WTC11 (cell line): ENCODE measurements at regions not wholly inside any gene's neighbourhood (a gene's known extent, or its start where the extent isn't known, plus 50 kb on each side); places are given as distances from the start of the nearest gene placed in this dataset.

Experiments used
- ATAC-seq: fragments of 200-7000 bp; cut with Tn5 transposase; 2 replicates; pipeline ENCODE4 v1.10.0; 2021; ENCODE audit warnings: mild to moderate bottlenecking, moderate library complexity
- CTCF ChIA-PET: fragments of 300-600 bp; sonication (Branson Sonifier 250); formaldehyde crosslinking; loops from one replicate; lab custom pipeline; 2021; ENCODE audit warnings: antibody characterized with exemption; lab: Charles Lee
- POLR2A ChIA-PET: fragments of 350-600 bp; sonication (Branson Sonifier 250); formaldehyde crosslinking; loops from one replicate; lab custom pipeline; 2021; ENCODE audit warnings: antibody characterized with exemption; lab: Charles Lee
- DNase-seq: peaks from one replicate; pipeline ENCODE4 v3.0.0; 2021; ENCODE audit warnings: low spot score
- H3K27ac Mint-ChIP-seq: 2 replicates; pipeline ENCODE4 v1.8.0; 2021; ENCODE audit warnings: mixed read lengths
- H3K27me3 Mint-ChIP-seq: 2 replicates; pipeline ENCODE4 v1.8.0; 2021; ENCODE audit warnings: low read depth, mild to moderate bottlenecking, moderate library complexity, mixed read lengths
- H3K36me3 Mint-ChIP-seq: 2 replicates; pipeline ENCODE4 v1.8.0; 2021; ENCODE audit warnings: mixed read lengths
- H3K4me1 Mint-ChIP-seq: 2 replicates; pipeline ENCODE4 v1.8.0; 2022; ENCODE audit warnings: mixed read lengths
- H3K4me3 Mint-ChIP-seq: 2 replicates; pipeline ENCODE4 v1.8.0; 2021; ENCODE audit warnings: mild to moderate bottlenecking, moderate library complexity, mixed read lengths
- H3K9me3 Mint-ChIP-seq: 2 replicates; pipeline ENCODE4 v1.8.0; 2021; ENCODE audit warnings: mixed read lengths
- ATF6 ChIP-seq: sonication (generic); formaldehyde crosslinking; IDR thresholded peaks from 2 replicates; pipeline ENCODE4 v1.8.1; 2023; ENCODE audit warnings: mild to moderate bottlenecking, missing genetic modification reagents
- CDX4 ChIP-seq: fragments of 250-450 bp; sonication (Bioruptor Pico); IDR thresholded peaks from 2 replicates; pipeline ENCODE4 v1.9.0; 2021; ENCODE audit warnings: moderate library complexity, mild to moderate bottlenecking, inconsistent platforms, borderline replicate concordance
- E2F4 ChIP-seq: sonication (generic); formaldehyde crosslinking; IDR thresholded peaks from 2 replicates; pipeline ENCODE4 v1.8.1; 2022; ENCODE audit warnings: low read depth, mild to moderate bottlenecking, moderate library complexity, missing genetic modification reagents, borderline replicate concordance
- E2F5 ChIP-seq: sonication (generic); formaldehyde crosslinking; IDR thresholded peaks from 2 replicates; pipeline ENCODE4 v1.8.1; 2022; ENCODE audit warnings: mild to moderate bottlenecking, moderate library complexity, missing genetic modification reagents
- EMX1 ChIP-seq: fragments of 250-450 bp; sonication (Bioruptor Pico); IDR thresholded peaks from 2 replicates; pipeline ENCODE4 v1.8.0; 2021; ENCODE audit warnings: mild to moderate bottlenecking
- FOXK1 ChIP-seq: sonication (generic); formaldehyde crosslinking; IDR thresholded peaks from 2 replicates; pipeline ENCODE4 v1.8.0; 2022; ENCODE audit warnings: mild to moderate bottlenecking, moderate library complexity, missing genetic modification reagents
- JUN ChIP-seq: sonication (generic); formaldehyde crosslinking; IDR thresholded peaks from 2 replicates; pipeline ENCODE4 v1.8.0; 2023; ENCODE audit warnings: mild to moderate bottlenecking, missing genetic modification reagents
- NFATC4 ChIP-seq: fragments of 250-450 bp; sonication (Bioruptor Pico); IDR thresholded peaks from 2 replicates; pipeline ENCODE4 v1.9.0; 2021; ENCODE audit warnings: mild to moderate bottlenecking
- NR3C1 ChIP-seq: sonication (generic); formaldehyde crosslinking; conservative IDR thresholded peaks from 2 replicates; pipeline ENCODE4 v1.8.1; 2023; ENCODE audit warnings: low read depth, mild to moderate bottlenecking, missing genetic modification reagents
- PRRX2 ChIP-seq: fragments of 250-450 bp; sonication (Bioruptor Pico); IDR thresholded peaks from 2 replicates; pipeline ENCODE4 v1.8.0; 2021; ENCODE audit warnings: mild to moderate bottlenecking
- RELA ChIP-seq: sonication (generic); formaldehyde crosslinking; IDR thresholded peaks from 2 replicates; pipeline ENCODE4 v1.8.1; 2022; ENCODE audit warnings: missing genetic modification reagents, mild to moderate bottlenecking, borderline replicate concordance
- RORB ChIP-seq: fragments of 250-450 bp; sonication (Bioruptor Pico); IDR thresholded peaks from 2 replicates; pipeline ENCODE4 v1.9.0; 2021; ENCODE audit warnings: mild to moderate bottlenecking
- SOX15 ChIP-seq: fragments of 250-450 bp; sonication (Bioruptor Pico); IDR thresholded peaks from 2 replicates; pipeline ENCODE4 v1.9.0; 2021; ENCODE audit warnings: mild to moderate bottlenecking
- ZMAT4 ChIP-seq: fragments of 250-450 bp; sonication (Bioruptor Pico); IDR thresholded peaks from 2 replicates; pipeline ENCODE4 v1.9.0; 2021; ENCODE audit warnings: mild to moderate bottlenecking
- ZNF232 ChIP-seq: sonication (generic); formaldehyde crosslinking; IDR thresholded peaks from 2 replicates; pipeline ENCODE4 v1.8.0; 2022; ENCODE audit warnings: mild to moderate bottlenecking, missing genetic modification reagents
- ZNF281 ChIP-seq: sonication (generic); formaldehyde crosslinking; IDR thresholded peaks from 2 replicates; pipeline ENCODE4 v1.8.0; 2023; ENCODE audit warnings: mild to moderate bottlenecking, missing genetic modification reagents
- ZNF416 ChIP-seq: fragments of 250-450 bp; sonication (Bioruptor Pico); IDR thresholded peaks from 2 replicates; pipeline ENCODE4 v1.9.0; 2021; ENCODE audit warnings: mild to moderate bottlenecking, inconsistent platforms
- ZNF423 ChIP-seq: fragments of 250-450 bp; sonication (Bioruptor Pico); IDR thresholded peaks from 2 replicates; pipeline ENCODE4 v2.1.2; 2022; ENCODE audit warnings: mild to moderate bottlenecking, moderate library complexity

GRCh38 chr3:5861151-5861550, 673.6 kb downstream of the EDEM1 start:
- TF ChIP-seq JUN: no peak
- TF ChIP-seq ATF6: no peak
- no peak for TF ChIP-seq PRRX2 (CRISPR knock-in tag)
- H3K9me3 Mint-ChIP-seq: peaks cover 53% of the 10 kb centered on the region

GRCh38 chr3:5874931-5875341, 687.4 kb downstream of the EDEM1 start:
- peaks cover 53% of the 10 kb centered on the region for H3K9me3 Mint-ChIP-seq
- H3K36me3 Mint-ChIP-seq: peaks cover 16% of the 10 kb centered on the region
- TF ChIP-seq CDX4 (CRISPR knock-in tag) (no peak), ZNF232 (CRISPR knock-in tag) (no peak)
- no peak overlapping the region for H3K4me3 Mint-ChIP-seq
- H3K4me1 Mint-ChIP-seq: no peaks in the 10 kb centered on the region
- no peak for ATAC-seq
- H3K27ac Mint-ChIP-seq: no peak overlapping the region
- no peaks in the 10 kb centered on the region; the same call in 1 of the 2 replicates for H3K27me3 Mint-ChIP-seq
- ChIA-PET POLR2A (no interaction called here), CTCF (no interaction called here)
- no peak for DNase-seq

More at GRCh38 chr3:5861151-5861550, 673.6 kb downstream of the EDEM1 start:
- Mint-ChIP-seq H3K36me3 (peaks cover 21% of the 10 kb centered on the region), H3K27me3 (no peaks in the 10 kb centered on the region), H3K27ac (no peak overlapping the region), H3K4me3 (no peak overlapping the region), H3K4me1 (no peaks in the 10 kb centered on the region)
- DNase-seq: no peak
- ATAC-seq: no peak
- ChIA-PET CTCF (no interaction called here), POLR2A (interaction anchor here (0.5 kb wide), 1 partner anchor 313 kb away, joined by 4 read pairs; no protein-coding TSS in a partner anchor)

GRCh38 chr3:5888851-5889250, 701.3 kb downstream of the EDEM1 start:
- TF ChIP-seq ZMAT4 (CRISPR knock-in tag): no peak
- no peak for TF ChIP-seq NR3C1 (CRISPR knock-in tag)
- TF ChIP-seq EMX1 (CRISPR knock-in tag): no peak
- DNase-seq (no peak), ATAC-seq (no peak)
- Mint-ChIP-seq H3K4me1 (no peaks in the 10 kb centered on the region), H3K4me3 (no peak overlapping the region), H3K9me3 (peaks cover 63% of the 10 kb centered on the region), H3K36me3 (peaks cover 42% of the 10 kb centered on the region), H3K27ac (no peak overlapping the region), H3K27me3 (no peaks in the 10 kb centered on the region)
- ChIA-PET POLR2A (no interaction called here), CTCF (no interaction called here)

GRCh38 chr3:5889374-5889773, 701.9 kb downstream of the EDEM1 start:
- CTCF ChIA-PET: no interaction called here

More at GRCh38 chr3:5889374-5889773, 701.9 kb downstream of the EDEM1 start:
- Mint-ChIP-seq H3K27me3 (no peaks in the 10 kb centered on the region), H3K9me3 (peaks cover 62% of the 10 kb centered on the region), H3K4me3 (no peak overlapping the region), H3K4me1 (no peaks in the 10 kb centered on the region), H3K36me3 (peaks cover 38% of the 10 kb centered on the region), H3K27ac (no peak overlapping the region)
- TF ChIP-seq FOXK1 (CRISPR knock-in tag) (no peak), ZNF416 (CRISPR knock-in tag) (no peak), E2F4 (CRISPR knock-in tag) (no peak), E2F5 (no peak), ZNF281 (CRISPR knock-in tag) (no peak), RELA (no peak), NFATC4 (CRISPR knock-in tag) (no peak), SOX15 (no peak), ZNF423 (CRISPR knock-in tag) (no peak), RORB (CRISPR knock-in tag) (no peak)
- POLR2A ChIA-PET: no interaction called here
- no peak for ATAC-seq
- DNase-seq: no peak
